ENCODE measurements at regions not wholly inside any gene's neighbourhood (a gene's known extent, or its start where the extent isn't known, plus 50 kb on each side); places are given as distances from the start of the nearest gene placed in this dataset.

DNA sequence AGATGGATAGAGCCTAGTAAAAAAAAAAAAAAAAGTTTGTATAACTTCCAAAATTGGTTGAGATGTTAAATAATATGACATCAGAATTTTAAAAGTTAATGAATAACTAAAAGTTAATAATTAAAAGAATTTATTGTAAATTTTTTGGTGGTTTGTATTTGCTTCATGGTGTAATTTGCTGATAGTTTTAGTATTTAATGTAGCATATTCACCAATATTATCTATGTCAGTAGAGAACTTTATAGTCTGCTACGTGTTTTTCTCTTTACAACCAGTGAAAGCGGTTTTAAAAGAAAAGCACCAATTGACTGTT, 51.8 kb upstream of the STEAP4 start:
- no peaks in the 10 kb centered on the region for H3K36me3 Mint-ChIP-seq
- peaks cover 4 to 5% of the 10 kb centered on the region in 2 donors for H3K4me1 Mint-ChIP-seq
- Histone ChIP-seq H3K4me1 (ENCODE audit: control insufficient read depth, insufficient read depth, low read length) (no peaks in the 10 kb centered on the region), H3K9me3 (ENCODE audit: control insufficient read depth, insufficient read depth, low read length) (no peaks in the 10 kb centered on the region), H3K27me3 (ENCODE audit: control insufficient read depth, insufficient read depth, low read length) (no peaks in the 10 kb centered on the region), H3K36me3 (ENCODE audit: control insufficient read depth, insufficient read depth, low read length) (no peaks in the 10 kb centered on the region), H3K27ac (ENCODE audit: low read length) (no peak overlapping the region), H3K4me3 (ENCODE audit: low read length) (no peak overlapping the region)
- ATAC-seq (no peak), DNase-seq (no peak)
- intact Hi-C loops (cut with micrococcal nuclease): no loop called here
- no peaks in the 10 kb centered on the region for H3K9me3 Mint-ChIP-seq
- WGBS (ENCODE audit: insufficient coverage): 86% methylated on average over 2 of the region's 2 CpGs
- H3K27me3 Mint-ChIP-seq (ENCODE audit: low read depth in 2 of 2): no peaks in the 10 kb centered on the region
- no peak overlapping the region for H3K27ac Mint-ChIP-seq
- TF ChIP-seq, protein P1, sequence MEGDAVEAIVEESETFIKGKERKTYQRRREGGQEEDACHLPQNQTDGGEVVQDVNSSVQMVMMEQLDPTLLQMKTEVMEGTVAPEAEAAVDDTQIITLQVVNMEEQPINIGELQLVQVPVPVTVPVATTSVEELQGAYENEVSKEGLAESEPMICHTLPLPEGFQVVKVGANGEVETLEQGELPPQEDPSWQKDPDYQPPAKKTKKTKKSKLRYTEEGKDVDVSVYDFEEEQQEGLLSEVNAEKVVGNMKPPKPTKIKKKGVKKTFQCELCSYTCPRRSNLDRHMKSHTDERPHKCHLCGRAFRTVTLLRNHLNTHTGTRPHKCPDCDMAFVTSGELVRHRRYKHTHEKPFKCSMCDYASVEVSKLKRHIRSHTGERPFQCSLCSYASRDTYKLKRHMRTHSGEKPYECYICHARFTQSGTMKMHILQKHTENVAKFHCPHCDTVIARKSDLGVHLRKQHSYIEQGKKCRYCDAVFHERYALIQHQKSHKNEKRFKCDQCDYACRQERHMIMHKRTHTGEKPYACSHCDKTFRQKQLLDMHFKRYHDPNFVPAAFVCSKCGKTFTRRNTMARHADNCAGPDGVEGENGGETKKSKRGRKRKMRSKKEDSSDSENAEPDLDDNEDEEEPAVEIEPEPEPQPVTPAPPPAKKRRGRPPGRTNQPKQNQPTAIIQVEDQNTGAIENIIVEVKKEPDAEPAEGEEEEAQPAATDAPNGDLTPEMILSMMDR (IDR thresholded peaks at IDR 0.05): no peak
- H3K4me3 Mint-ChIP-seq: no peak overlapping the region

DNA sequence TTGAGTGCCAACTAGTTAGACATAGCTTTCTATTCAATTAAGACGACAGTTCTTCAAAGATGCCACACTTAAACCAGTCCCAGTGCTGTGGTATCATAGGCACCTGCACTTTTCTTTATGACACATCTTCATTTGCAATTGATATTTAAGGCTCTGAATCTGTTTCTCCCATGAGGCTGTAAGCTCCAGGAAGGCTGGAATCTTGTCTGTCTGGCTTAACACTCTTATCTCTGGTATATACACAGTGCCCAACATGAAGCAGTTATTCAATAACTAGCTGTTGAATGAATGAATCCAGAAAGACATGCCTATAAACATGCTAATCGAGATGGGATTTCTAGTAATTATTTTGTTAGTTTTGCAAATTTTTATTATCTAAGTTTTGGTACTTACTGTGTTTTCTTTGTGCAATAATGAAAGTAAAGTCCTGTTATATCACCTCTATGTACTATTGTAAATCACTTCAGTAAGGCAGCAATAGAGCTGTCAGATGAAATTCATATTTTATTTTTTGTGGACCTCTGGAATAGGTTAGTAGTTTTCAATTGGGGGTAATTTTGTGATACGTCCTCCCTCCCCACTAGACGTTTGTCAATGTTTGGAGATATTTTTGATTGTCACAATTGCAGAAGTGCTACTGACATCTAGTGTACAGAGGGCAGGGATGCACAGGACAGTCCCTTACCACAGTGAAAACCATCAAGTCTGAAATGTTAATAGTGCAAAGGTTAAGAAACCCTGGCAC, 51.3 kb upstream of the STEAP4 start:
- DNase-seq (no peak), ATAC-seq (no peak)
- Mint-ChIP-seq H3K27me3 (ENCODE audit: low read depth in 2 of 2) (peaks cover 0 to 3% of the 10 kb centered on the region in 2 donors), H3K4me1 (peaks cover 4 to 5% of the 10 kb centered on the region in 2 donors), H3K27ac (no peak overlapping the region), H3K4me3 (no peak overlapping the region), H3K36me3 (no peaks in the 10 kb centered on the region), H3K9me3 (peaks cover 0 to 2% of the 10 kb centered on the region in 2 donors)
- intact Hi-C loops (cut with micrococcal nuclease): no loop called here
- no peaks in the 10 kb centered on the region for H3K9me3 ChIP-seq (ENCODE audit: control insufficient read depth, insufficient read depth, low read length)
- H3K36me3 ChIP-seq (ENCODE audit: control insufficient read depth, insufficient read depth, low read length): no peaks in the 10 kb centered on the region
- H3K4me1 ChIP-seq (ENCODE audit: control insufficient read depth, insufficient read depth, low read length): no peaks in the 10 kb centered on the region
- WGBS (ENCODE audit: insufficient coverage): 74% methylated on average over 2 of the region's 4 CpGs
- H3K27me3 ChIP-seq (ENCODE audit: control insufficient read depth, insufficient read depth, low read length): no peaks in the 10 kb centered on the region
- no peak overlapping the region for H3K27ac ChIP-seq (ENCODE audit: low read length)
- no peak overlapping the region for H3K4me3 ChIP-seq (ENCODE audit: low read length)
- TF ChIP-seq, protein P1 (IDR thresholded peaks at IDR 0.05): no peak

DNA sequence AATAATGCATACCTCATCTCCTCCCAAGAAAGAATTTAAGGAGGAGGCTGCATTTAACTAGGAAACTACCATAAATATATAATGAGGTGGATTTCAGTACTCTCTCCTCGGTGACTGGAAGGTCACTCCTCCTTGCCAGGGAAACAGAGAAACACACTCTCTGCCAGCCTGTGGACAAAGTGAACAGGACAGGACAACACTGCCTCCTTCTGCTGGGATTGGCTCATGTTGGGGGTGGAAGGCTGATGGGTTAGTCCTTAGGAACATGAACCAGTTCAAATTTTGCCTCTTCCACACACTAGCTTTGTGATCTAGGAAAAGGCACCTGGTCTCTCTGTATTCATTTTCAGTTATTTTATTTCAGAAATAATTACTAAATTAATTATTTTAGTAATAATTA, 50.6 kb upstream of the STEAP4 start:
- 83% methylated on average over 1 of the region's 1 CpG for WGBS (ENCODE audit: insufficient coverage)
- H3K4me3 ChIP-seq (ENCODE audit: low read length): no peak overlapping the region
- no peak overlapping the region for H3K27ac ChIP-seq (ENCODE audit: low read length)
- no peaks in the 10 kb centered on the region for H3K36me3 Mint-ChIP-seq
- no peaks in the 10 kb centered on the region for H3K36me3 ChIP-seq (ENCODE audit: control insufficient read depth, insufficient read depth, low read length)
- H3K4me1 Mint-ChIP-seq: peaks cover 4 to 5% of the 10 kb centered on the region in 2 donors
- intact Hi-C loops (cut with micrococcal nuclease): no loop called here
- no peaks in the 10 kb centered on the region for H3K9me3 ChIP-seq (ENCODE audit: control insufficient read depth, insufficient read depth, low read length)
- H3K27me3 Mint-ChIP-seq (ENCODE audit: low read depth in 2 of 2): peaks cover 0 to 4% of the 10 kb centered on the region in 2 donors
- ATAC-seq (peak in 1 of 3 donors; percentile 43), DNase-seq (no peak)
- H3K27ac Mint-ChIP-seq: no peak overlapping the region
- TF ChIP-seq, protein P1 (IDR thresholded peaks at IDR 0.05): no peak
- no peaks in the 10 kb centered on the region for H3K27me3 ChIP-seq (ENCODE audit: control insufficient read depth, insufficient read depth, low read length)
- peaks cover 0 to 3% of the 10 kb centered on the region in 2 donors for H3K9me3 Mint-ChIP-seq
- no peak overlapping the region for H3K4me3 Mint-ChIP-seq
- H3K4me1 ChIP-seq (ENCODE audit: control insufficient read depth, insufficient read depth, low read length): no peaks in the 10 kb centered on the region
